Neural progenitor cell (in vitro differentiated cells): ENCODE measurements at regions not wholly inside any gene's neighbourhood (a gene's known extent, or its start where the extent isn't known, plus 50 kb on each side); places are given as distances from the start of the nearest gene placed in this dataset.

Source experiments
- EZH2phosphoT487 ChIP-seq: fragments of 200-600 bp; sonication (generic); IDR thresholded peaks from 2 replicates; pipeline ENCODE4 v1.6.1; 2017; ENCODE audit warnings: antibody characterized with exemption
- TF ChIP-seq, protein P1 (sequence below): fragments of 200-600 bp; sonication (generic); IDR thresholded peaks from 2 replicates; pipeline ENCODE4 v1.5.1; 2017; ENCODE audit warnings: antibody characterized with exemption, mild to moderate bottlenecking

DNA sequence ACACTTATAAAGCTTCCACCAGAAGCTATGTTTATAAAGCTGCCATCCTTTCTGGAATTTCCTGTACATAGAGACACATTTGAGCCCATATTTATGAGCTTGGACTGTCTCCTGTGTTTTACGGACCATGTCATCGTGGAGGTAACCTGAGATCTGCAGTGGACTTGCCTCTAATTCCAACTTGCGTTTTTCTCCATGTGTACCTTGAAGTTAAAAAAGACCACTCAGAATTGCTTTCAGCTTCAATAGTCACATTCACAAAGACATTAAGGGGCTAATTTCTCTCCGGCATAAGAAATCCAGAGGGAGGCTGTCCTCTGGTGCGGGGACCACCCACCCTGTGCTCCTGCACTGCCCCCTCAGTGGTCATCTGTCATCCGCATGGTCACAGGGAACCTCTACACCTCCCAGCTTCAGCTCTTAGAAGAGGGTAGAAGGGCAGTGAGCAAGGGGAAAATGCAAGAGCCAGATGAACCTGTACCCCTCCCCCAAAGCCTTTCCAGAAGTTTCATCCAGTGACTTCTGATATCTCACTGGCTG, 521.4 kb upstream of the CAMK1G start:
- TF ChIP-seq, protein P1, sequence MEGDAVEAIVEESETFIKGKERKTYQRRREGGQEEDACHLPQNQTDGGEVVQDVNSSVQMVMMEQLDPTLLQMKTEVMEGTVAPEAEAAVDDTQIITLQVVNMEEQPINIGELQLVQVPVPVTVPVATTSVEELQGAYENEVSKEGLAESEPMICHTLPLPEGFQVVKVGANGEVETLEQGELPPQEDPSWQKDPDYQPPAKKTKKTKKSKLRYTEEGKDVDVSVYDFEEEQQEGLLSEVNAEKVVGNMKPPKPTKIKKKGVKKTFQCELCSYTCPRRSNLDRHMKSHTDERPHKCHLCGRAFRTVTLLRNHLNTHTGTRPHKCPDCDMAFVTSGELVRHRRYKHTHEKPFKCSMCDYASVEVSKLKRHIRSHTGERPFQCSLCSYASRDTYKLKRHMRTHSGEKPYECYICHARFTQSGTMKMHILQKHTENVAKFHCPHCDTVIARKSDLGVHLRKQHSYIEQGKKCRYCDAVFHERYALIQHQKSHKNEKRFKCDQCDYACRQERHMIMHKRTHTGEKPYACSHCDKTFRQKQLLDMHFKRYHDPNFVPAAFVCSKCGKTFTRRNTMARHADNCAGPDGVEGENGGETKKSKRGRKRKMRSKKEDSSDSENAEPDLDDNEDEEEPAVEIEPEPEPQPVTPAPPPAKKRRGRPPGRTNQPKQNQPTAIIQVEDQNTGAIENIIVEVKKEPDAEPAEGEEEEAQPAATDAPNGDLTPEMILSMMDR, result no peak
- TF ChIP-seq EZH2phosphoT487, result no peak
